ENCODE measurements at regions not wholly inside any gene's neighbourhood (a gene's known extent, or its start where the extent isn't known, plus 50 kb on each side); places are given as distances from the start of the nearest gene placed in this dataset.

DNA sequence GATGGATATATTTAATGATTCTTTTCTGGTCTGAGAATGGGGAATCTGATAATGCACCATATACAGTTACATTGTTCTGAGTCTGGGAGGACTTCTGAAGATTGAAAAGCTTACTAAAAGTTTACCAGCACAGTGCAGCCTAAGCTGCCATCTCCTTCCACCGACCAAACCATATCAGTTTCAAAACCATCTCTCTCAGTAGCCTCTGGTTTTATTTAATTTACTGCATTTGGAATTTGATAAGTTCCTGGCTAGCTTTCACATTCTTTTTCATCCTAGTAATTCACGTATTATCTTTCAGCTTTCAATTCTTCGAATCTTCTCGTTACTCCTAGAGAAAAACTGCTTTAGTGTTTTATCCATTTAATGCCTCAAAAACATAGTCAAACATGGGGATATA lies 181.4 kb upstream of the HCCS start:
- TF ChIP-seq POLR2A (IDR thresholded peaks at IDR 0.05) (no peak), CTCF (IDR thresholded peaks at IDR 0.05) (no peak), EP300 (IDR thresholded peaks at IDR 0.05) (no peak), POLR2AphosphoS5 (IDR thresholded peaks at IDR 0.05) (no peak)
- WGBS, 2 donors: 85 to 91% methylated on average over 4 of the region's 4 CpGs
- no peaks in the 10 kb centered on the region for H3K36me3 ChIP-seq
- no peak overlapping the region for H3K4me3 ChIP-seq
- no peaks in the 10 kb centered on the region for H3K9me3 ChIP-seq
- no peak for DNase-seq
- H3K27me3 ChIP-seq: no peaks in the 10 kb centered on the region
- H3K4me1 ChIP-seq: no peaks in the 10 kb centered on the region
- intact Hi-C loops (cut with DNase I): no loop called here
- H3K27ac ChIP-seq: no peak overlapping the region

DNA sequence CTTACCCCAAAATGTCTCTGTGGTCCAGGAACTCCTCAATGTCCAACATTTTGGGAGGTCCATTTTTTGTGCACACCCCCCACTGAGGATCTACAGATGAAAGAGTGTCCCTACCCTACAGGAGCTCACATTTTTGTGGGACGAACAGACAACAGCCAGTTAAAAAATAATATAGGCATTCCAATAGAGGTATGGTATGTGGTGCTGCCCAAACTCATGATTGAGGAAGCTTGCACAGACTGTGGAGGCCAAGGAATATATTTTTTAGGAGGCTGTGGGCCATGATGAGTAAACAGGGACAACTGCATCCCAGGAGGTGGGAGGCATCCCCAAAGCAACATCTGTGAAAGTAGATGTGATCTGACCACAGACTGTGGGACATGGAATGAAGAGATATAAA lies 181.0 kb upstream of the HCCS start:
- WGBS, 2 donors: 91 to 98% methylated on average over 1 of the region's 1 CpG
- no peak overlapping the region for H3K27ac ChIP-seq
- H3K4me3 ChIP-seq: no peak overlapping the region
- intact Hi-C loops (cut with DNase I): no loop called here
- no peaks in the 10 kb centered on the region for H3K4me1 ChIP-seq
- no peak for DNase-seq
- H3K9me3 ChIP-seq: no peaks in the 10 kb centered on the region
- H3K27me3 ChIP-seq: no peaks in the 10 kb centered on the region
- H3K36me3 ChIP-seq: no peaks in the 10 kb centered on the region
- TF ChIP-seq EP300 (IDR thresholded peaks at IDR 0.05) (no peak), POLR2AphosphoS5 (IDR thresholded peaks at IDR 0.05) (no peak)

- WGBS, 2 donors: 91 to 93% methylated on average over 6 of the region's 6 CpGs
- no peak overlapping the region for H3K27ac ChIP-seq
- intact Hi-C loops (cut with DNase I): no loop called here
- H3K36me3 ChIP-seq: no peaks in the 10 kb centered on the region
- no peaks in the 10 kb centered on the region for H3K27me3 ChIP-seq
- H3K9me3 ChIP-seq: no peaks in the 10 kb centered on the region
- no peaks in the 10 kb centered on the region for H3K4me1 ChIP-seq
- H3K4me3 ChIP-seq: no peak overlapping the region
- no peak for DNase-seq
- TF ChIP-seq EP300 (IDR thresholded peaks at IDR 0.05) (no peak), CTCF (IDR thresholded peaks at IDR 0.05) (no peak), POLR2A (IDR thresholded peaks at IDR 0.05) (no peak), POLR2AphosphoS5 (IDR thresholded peaks at IDR 0.05) (no peak)
These were observed 179.2 kb upstream of the HCCS start for GRCh38 chrX:10931976-10932375.

DNA sequence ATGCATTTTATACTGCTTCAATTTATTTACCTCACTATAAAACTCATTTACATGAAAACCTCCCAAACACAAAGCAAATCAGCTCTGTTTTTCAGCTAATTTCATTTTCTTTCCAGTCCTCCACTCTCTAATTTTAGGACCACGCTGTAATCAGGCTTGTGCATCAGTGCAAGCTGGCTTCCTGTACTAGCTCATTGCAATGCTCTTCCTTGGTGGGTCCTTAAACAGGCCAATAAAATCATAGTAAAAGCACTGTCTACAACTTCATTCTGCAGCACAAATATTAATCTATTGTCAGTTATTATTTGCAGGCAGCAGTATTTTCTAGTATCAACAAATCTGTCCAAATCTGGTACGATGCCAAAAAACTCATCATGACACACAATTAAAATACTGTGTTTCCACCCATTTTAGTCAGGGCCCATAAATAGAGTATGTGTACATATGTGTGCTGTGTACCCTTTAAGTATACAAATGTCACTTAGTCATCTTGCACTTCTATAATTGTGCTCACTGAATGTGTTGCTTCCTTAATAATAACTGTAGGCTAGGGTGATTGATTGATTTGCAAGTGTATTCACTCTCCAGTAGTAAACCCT lies 178.2 kb upstream of the HCCS start:
- Histone ChIP-seq H3K27ac (no peak overlapping the region), H3K36me3 (no peaks in the 10 kb centered on the region), H3K4me1 (no peaks in the 10 kb centered on the region), H3K9me3 (no peaks in the 10 kb centered on the region), H3K27me3 (no peaks in the 10 kb centered on the region), H3K4me3 (no peak overlapping the region)
- no peak for DNase-seq
- WGBS, 2 donors: 68 to 87% methylated on average over 2 of the region's 2 CpGs
- intact Hi-C loops (cut with DNase I): no loop called here
- TF ChIP-seq POLR2A (IDR thresholded peaks at IDR 0.05) (no peak), EP300 (IDR thresholded peaks at IDR 0.05) (no peak), POLR2AphosphoS5 (IDR thresholded peaks at IDR 0.05) (no peak), CTCF (IDR thresholded peaks at IDR 0.05) (no peak)

GRCh38 chrX:10935501-10935900 lies 175.6 kb upstream of the HCCS start:
- Histone ChIP-seq H3K36me3 (no peaks in the 10 kb centered on the region), H3K27ac (no peak overlapping the region), H3K4me1 (peaks cover 0 to 3% (median 0%) of the 10 kb centered on the region in 4 donors), H3K27me3 (no peaks in the 10 kb centered on the region), H3K9me3 (no peaks in the 10 kb centered on the region), H3K4me3 (no peak overlapping the region)
- DNase-seq: no peak
- WGBS, 2 donors: 91 to 96% methylated on average over 3 of the region's 3 CpGs
- intact Hi-C loops (cut with DNase I): no loop called here
- TF ChIP-seq POLR2AphosphoS5 (IDR thresholded peaks at IDR 0.05) (no peak), POLR2A (IDR thresholded peaks at IDR 0.05) (no peak), EP300 (IDR thresholded peaks at IDR 0.05) (no peak), CTCF (IDR thresholded peaks at IDR 0.05) (no peak)
